Right lobe of liver (tissue), 4 donors: ENCODE measurements at regions not wholly inside any gene's neighbourhood (a gene's known extent, or its start where the extent isn't known, plus 50 kb on each side); places are given as distances from the start of the nearest gene placed in this dataset.

Source experiments
- CTCF ChIP-seq, 4 donors: fragments of 200-600 bp in 3 of 4; fragments of 450-650 bp in 1 of 4; IDR thresholded peaks; one replicate each; pipeline versions ENCODE4 v1.5.1 to v1.8.0; 2016 to 2022; ENCODE audit warnings: antibody characterized with exemption in 4 of 4, mild to moderate bottlenecking in 2 of 4
- POLR2A ChIP-seq: fragments of 450-650 bp; IDR thresholded peaks from one replicate; pipeline ENCODE4 v1.6.1; 2017; ENCODE audit warnings: antibody characterized with exemption, mild to moderate bottlenecking
- donor health status: DM: no; HTN: no; CAD: no.
- donor health status: DM: no; HTN: no; CAD: no.
- donor health status: DM: no; HTN: yes; CAD: no.

GRCh38 chr15:60161704-60162103, 157.6 kb downstream of the FOXB1 start:
- TF ChIP-seq CTCF (IDR thresholded peaks at IDR 0.05) (no peak), POLR2A (no peak)
